HEK293T (cell line): ENCODE measurements at regions not wholly inside any gene's neighbourhood (a gene's known extent, or its start where the extent isn't known, plus 50 kb on each side); places are given as distances from the start of the nearest gene placed in this dataset.

Source experiments
- ARNT ChIP-seq: fragments of 450-650 bp; IDR thresholded peaks from 2 replicates; pipeline ENCODE4 v1.6.1; 2017; ENCODE audit warnings: mild to moderate bottlenecking
- ELF4 ChIP-seq: fragments of 450-650 bp; IDR thresholded peaks from 2 replicates; pipeline ENCODE4 v1.6.1; 2017; ENCODE audit warnings: antibody characterized with exemption
- FOXA1 ChIP-seq: fragments of 450-650 bp; IDR thresholded peaks from 2 replicates; pipeline ENCODE4 v1.6.1; 2016; ENCODE audit warnings: mild to moderate bottlenecking
- FOXM1 ChIP-seq: fragments of 450-650 bp; IDR thresholded peaks from 2 replicates; pipeline ENCODE4 v1.6.1; 2017; ENCODE audit warnings: mild to moderate bottlenecking, borderline replicate concordance
- HDGF ChIP-seq: fragments of 450-650 bp; IDR thresholded peaks from 2 replicates; pipeline ENCODE4 v1.6.1; 2017; ENCODE audit warnings: antibody characterized with exemption, borderline replicate concordance
- L3MBTL2 ChIP-seq: fragments of 450-650 bp; conservative IDR thresholded peaks from 2 replicates; pipeline ENCODE4 v1.6.1; 2016; ENCODE audit warnings: mild to moderate bottlenecking
- LEF1 ChIP-seq: fragments of 450-650 bp; IDR thresholded peaks from 2 replicates; pipeline ENCODE4 v1.6.1; 2017; ENCODE audit warnings: mild to moderate bottlenecking, borderline replicate concordance
- PKNOX1 ChIP-seq: fragments of 450-650 bp; IDR thresholded peaks from 2 replicates; pipeline ENCODE4 v1.6.1; 2016
- SP1 ChIP-seq: fragments of 450-650 bp; IDR thresholded peaks from 2 replicates; pipeline ENCODE4 v1.6.1; 2017
- SUZ12 ChIP-seq: fragments of 450-650 bp; IDR thresholded peaks from 2 replicates; pipeline ENCODE4 v1.6.1; 2016; ENCODE audit warnings: mild to moderate bottlenecking
- TARDBP ChIP-seq: fragments of 450-650 bp; IDR thresholded peaks from 2 replicates; pipeline ENCODE4 v1.6.1; 2016

- TF ChIP-seq SUZ12 (no peak), PKNOX1 (no peak), L3MBTL2 (no peak), FOXA1 (no peak), SP1 (no peak), ARNT (no peak), FOXM1 (no peak), HDGF (no peak), ELF4 (no peak), LEF1 (no peak), TARDBP (no peak)
Observed at GRCh38 chr10:94115725-94116124, 122.0 kb downstream of the PLCE1 start.
